Breast epithelium (tissue), 3 donors: ENCODE measurements at regions not wholly inside any gene's neighbourhood (a gene's known extent, or its start where the extent isn't known, plus 50 kb on each side); places are given as distances from the start of the nearest gene placed in this dataset.
"Not testable (repeated sequence)": the region's sequence is repeated elsewhere in the genome, so short reads cannot be mapped to it uniquely, and the experiment has no call there.

Source experiments
- CTCF ChIP-seq, 3 donors: fragments of 450-650 bp; IDR thresholded peaks; one replicate each; pipeline ENCODE4 v1.5.1; 2016 to 2017; ENCODE audit warnings: antibody characterized with exemption in 3 of 3, mild to moderate bottlenecking in 3 of 3, moderate library complexity in 3 of 3
- POLR2A ChIP-seq: fragments of 450-650 bp; IDR thresholded peaks from one replicate; pipeline ENCODE4 v1.6.1; 2016; ENCODE audit warnings: antibody characterized with exemption, mild to moderate bottlenecking, moderate library complexity

DNA sequence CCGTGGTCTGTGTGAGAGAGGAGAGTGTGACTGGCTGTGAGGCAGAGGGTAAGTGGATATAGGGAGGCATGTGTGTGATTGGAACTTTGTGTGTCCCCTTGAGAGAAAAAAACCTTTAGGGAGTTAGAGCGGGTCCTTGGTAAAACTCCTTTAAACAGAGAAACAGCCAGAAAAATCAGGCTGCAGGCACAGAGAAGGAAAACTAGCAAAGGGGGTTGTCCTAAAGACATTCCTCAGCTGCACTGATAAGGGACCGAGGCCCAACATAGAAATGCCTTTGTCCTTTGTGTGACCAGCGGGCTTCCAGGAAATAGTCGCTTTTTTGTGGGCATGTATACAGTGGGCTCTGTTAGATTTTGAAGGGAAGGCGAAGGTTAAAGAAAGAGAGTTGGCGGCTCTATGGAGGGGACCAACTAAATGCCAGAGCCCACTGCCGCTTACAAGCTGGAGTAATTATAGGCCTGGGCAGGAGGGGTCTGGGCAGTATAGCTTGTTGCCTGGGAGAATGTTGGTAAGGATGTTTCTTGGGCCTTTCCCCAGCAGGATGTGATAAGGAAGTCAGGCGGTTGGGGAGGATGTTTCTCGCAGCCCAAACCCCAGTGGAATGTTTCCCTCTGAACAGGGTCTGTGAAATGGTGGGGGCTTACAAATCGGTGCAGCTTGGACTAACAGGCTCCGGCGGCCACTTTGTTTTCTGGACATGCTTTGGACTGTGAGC lies 313.7 kb upstream of the ZNF337 start:
- not testable (repeated sequence) for TF ChIP-seq POLR2A; CTCF (IDR thresholded peaks at IDR 0.05)
